ENCODE measurements at regions not wholly inside any gene's neighbourhood (a gene's known extent, or its start where the extent isn't known, plus 50 kb on each side); places are given as distances from the start of the nearest gene placed in this dataset.

DNA sequence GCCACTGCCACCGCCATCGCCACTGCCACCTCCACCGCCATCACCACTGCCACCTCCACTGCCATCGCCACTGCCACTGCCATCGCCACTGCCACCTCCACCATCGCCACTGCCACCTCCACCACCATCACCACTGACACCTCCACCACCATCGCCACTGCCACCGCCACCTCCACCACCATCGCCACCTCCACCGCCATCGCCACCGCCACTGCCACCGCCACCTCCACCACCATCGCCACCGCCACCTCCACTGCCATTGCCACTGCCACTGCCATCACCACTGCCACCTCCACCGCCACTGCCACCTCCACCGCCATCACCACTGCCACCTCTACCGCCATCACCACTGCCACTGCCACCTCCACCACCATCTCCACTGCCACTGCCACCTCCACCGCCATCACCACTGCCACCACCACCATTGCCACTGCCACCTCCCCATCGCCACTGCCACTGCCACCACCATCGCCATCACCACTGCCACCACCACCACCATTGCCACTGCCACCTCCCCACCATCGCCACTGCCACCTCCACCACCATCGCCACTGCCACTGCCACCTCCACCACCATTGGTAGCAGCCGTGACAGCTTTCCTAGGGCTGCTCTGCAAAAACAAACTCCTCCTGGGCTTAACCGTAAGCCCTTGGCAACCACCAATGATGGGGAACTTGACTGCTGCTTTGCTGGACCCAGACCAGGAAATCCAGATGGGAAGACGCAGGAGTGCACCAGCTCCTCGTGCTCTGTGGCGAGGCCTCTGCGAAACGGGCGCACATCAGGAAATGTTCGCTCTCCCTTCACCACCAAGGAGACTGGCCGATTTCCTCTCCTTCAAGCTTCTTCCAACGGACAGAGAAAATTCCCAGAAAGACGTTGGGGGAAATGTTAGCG, 147.2 kb downstream of the RBFOX3 start:
- Histone ChIP-seq H2BK15ac (ENCODE audit: low read depth, low read length) (no peak overlapping the region), H3K23me2 (ENCODE audit: insufficient read length, low read depth, low read length, poor library complexity, severe bottlenecking) (no peaks in the 10 kb centered on the region), H3K23ac (ENCODE audit: insufficient read length, low read depth, low read length) (no peak overlapping the region), H3K4ac (ENCODE audit: low read depth, low read length) (no peak overlapping the region), H3K27me3 (ENCODE audit: insufficient read depth, low read length) (no peaks in the 10 kb centered on the region), H2AFZ (ENCODE audit: low read length) (no peak overlapping the region), H3K18ac (ENCODE audit: insufficient read length, low read depth, low read length) (no peak overlapping the region), H3K4me1 (ENCODE audit: insufficient read depth, low read length) (no peaks in the 10 kb centered on the region), H3K27ac (ENCODE audit: insufficient read length, low read depth, low read length) (no peak overlapping the region), H3T11ph (ENCODE audit: low read length) (no peak overlapping the region), H4K20me1 (ENCODE audit: control insufficient read depth, insufficient read depth, insufficient read length) (peaks cover 3% of the 10 kb centered on the region), H2BK20ac (ENCODE audit: low read depth, low read length, poor library complexity, severe bottlenecking) (no peak overlapping the region), H3K56ac (ENCODE audit: insufficient read length, low read depth, low read length) (no peak overlapping the region), H4K8ac (replicated peaks; ENCODE audit: insufficient read length, low read depth, low read length) (no peak overlapping the region), H3K14ac (ENCODE audit: insufficient read depth, low read length) (no peak overlapping the region), H3K9me3 (ENCODE audit: control insufficient read depth, low read depth, low read length) (no peaks in the 10 kb centered on the region), H2BK12ac (ENCODE audit: insufficient read length, low read depth, low read length) (no peak overlapping the region), H3K9ac (ENCODE audit: extremely low read depth, insufficient read length, low read length) (no peak overlapping the region), H2AK5ac (ENCODE audit: insufficient read length, low read length) (no peak overlapping the region), H4K91ac (ENCODE audit: insufficient read length, low read depth, low read length) (no peak overlapping the region), H3K4me2 (ENCODE audit: insufficient read depth, insufficient read length, low read length) (no peak overlapping the region), H2BK5ac (ENCODE audit: insufficient read length, low read length) (no peak overlapping the region), H2BK120ac (ENCODE audit: low read depth, low read length, poor library complexity, severe bottlenecking) (no peak overlapping the region), H3K79me2 (ENCODE audit: insufficient read depth, low read length) (no peaks in the 10 kb centered on the region), H3K79me1 (ENCODE audit: insufficient read depth, low read depth, low read length, poor library complexity, severe bottlenecking) (no peaks in the 10 kb centered on the region), H4K5ac (ENCODE audit: insufficient read length, low read depth, low read length) (no peak overlapping the region)
- WGBS (ENCODE audit: extremely low coverage, insufficient read length, low lambda C conversion rate): no CpG with 5 or more reads among the region's 36 CpGs
- Mint-ChIP-seq H3K27me3 (ENCODE audit: low read depth) (peaks cover 7% of the 10 kb centered on the region), H3K27ac (no peak overlapping the region; a peak in 1 of 7 replicates), H3K36me3 (ENCODE audit: insufficient read depth in 1 of 3, low read depth in 3 of 3) (no peaks in the 10 kb centered on the region; a peak in 1 of 7 replicates), H3K4me3 (no peak overlapping the region), H3K9me3 (peaks cover 0 to 5% of the 10 kb centered on the region in 2 experiments; a peak in 3 of 5 replicates), H3K4me1 (peaks cover 7 to 14% of the 10 kb centered on the region in 2 experiments)
- no peak for TF ChIP-seq CTCF (conservative IDR thresholded peaks at IDR 0.05)
- no peak for DNase-seq

All from H9 (cell line).